GM12872 (cell line): ENCODE measurements at regions not wholly inside any gene's neighbourhood (a gene's known extent, or its start where the extent isn't known, plus 50 kb on each side); places are given as distances from the start of the nearest gene placed in this dataset.

Experiments
- TF ChIP-seq, protein P1 (sequence below): IDR thresholded peaks from 3 replicates; pipeline ENCODE4 v1.5.1; 2011; ENCODE audit warnings: low read depth, mild to moderate bottlenecking, low read length, moderate library complexity; ENCODE audit not compliant: insufficient read depth

DNA sequence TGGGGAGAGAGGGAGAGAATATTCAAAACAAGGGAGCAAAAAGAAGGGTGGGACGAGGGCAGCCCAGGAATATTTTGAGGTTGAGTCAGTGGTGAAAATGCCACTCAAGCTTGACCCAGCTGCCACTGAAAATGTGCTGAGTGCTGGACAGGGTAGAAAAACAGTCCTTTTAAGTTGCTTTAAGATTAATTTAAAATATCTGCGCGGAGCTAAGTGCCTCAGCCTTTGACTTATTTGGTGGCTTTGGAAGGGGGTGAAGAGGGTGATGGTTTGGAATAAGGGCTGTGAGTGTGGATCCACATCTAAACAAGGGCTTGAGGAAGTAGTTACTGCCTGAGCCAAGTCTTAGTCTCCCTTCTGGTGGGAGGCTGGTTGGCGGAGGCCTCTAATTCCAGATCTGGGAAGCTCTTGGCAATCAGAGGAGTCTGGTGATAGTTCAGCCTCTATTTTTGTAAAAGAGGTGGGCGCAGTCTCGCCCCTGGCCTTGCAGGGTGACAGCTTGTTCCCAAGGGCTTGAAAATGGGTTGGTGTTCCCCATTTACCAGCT, 280.8 kb upstream of the ROPN1 start:
- TF ChIP-seq, protein P1, sequence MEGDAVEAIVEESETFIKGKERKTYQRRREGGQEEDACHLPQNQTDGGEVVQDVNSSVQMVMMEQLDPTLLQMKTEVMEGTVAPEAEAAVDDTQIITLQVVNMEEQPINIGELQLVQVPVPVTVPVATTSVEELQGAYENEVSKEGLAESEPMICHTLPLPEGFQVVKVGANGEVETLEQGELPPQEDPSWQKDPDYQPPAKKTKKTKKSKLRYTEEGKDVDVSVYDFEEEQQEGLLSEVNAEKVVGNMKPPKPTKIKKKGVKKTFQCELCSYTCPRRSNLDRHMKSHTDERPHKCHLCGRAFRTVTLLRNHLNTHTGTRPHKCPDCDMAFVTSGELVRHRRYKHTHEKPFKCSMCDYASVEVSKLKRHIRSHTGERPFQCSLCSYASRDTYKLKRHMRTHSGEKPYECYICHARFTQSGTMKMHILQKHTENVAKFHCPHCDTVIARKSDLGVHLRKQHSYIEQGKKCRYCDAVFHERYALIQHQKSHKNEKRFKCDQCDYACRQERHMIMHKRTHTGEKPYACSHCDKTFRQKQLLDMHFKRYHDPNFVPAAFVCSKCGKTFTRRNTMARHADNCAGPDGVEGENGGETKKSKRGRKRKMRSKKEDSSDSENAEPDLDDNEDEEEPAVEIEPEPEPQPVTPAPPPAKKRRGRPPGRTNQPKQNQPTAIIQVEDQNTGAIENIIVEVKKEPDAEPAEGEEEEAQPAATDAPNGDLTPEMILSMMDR = no peak

DNA sequence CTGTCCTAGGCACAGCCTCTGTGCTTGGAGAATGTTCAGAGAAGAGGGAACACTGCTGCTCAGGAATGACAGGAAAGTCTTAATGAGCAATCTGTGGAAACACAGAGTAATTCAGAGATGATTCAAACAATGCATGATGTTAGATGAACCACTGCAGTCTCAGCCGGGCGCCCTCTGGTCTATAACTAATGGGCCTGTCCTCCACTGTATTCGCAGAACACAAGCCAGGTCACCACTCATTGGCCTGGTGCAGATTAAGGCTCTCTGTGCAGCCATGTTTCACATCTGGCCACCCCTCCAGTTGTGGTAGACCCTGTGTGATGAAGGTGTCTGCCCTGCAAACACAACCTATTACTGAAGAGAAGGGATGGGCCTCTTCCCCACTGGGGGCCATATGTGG, 281.7 kb upstream of the ROPN1 start:
- TF ChIP-seq, protein P1 = no peak

DNA sequence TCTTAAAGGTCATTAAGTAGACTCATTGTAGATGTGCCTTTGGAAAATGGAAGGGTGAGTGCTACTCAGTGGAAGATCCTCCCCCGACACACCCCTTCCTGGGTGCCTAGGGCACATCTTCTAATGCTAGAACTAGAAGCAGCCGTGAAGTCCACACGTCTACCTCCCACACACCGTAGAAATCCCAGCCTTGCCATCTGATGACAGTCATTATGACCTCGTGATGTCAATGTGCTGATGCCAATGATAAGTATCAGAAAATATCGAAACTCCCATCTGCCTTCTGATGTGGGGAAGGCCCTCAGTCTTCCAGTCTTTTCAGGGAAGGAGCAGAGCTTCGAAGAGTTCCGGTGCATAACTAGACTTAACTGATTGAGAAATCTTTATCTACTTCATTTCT, 282.1 kb upstream of the ROPN1 start:
- TF ChIP-seq, protein P1 = no peak

DNA sequence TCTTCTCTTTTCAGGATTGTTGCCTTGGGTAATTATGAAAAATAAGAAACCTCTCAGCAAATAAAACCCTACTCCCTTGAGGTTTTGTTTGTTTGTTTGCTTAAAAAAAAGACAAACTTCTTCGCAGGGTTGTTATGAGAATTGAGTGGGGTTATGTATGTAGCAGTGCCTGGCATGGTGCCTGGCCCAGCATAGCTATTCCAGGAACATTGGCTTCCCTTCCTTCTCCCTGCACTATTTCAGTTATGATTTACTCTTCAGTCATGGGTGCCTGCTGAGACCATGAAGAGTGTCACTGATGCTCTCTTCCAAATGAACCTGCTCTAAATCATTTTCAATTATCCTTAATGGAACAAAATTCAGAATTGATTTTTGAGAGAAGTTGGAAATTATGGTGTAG, 283.5 kb upstream of the ROPN1 start:
- TF ChIP-seq, protein P1 = no peak

DNA sequence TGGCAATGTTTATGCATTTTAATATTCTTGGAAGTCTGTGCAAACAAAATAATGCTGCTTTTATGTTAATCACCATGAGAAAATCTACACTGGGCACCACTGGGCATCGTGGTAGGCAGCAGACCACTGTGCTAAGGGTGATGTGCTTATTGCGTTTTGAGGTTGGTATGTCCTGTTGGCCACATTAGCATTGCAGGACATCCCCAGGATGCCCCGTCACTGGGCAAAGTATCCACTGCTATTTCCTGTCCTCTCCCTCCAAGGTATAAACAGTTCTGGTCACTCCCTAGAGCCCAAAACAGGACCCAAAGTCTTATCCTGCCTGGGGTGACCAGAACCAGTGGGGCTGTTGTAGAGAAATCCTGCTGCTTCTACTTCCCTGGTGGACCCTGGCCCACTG, 284.2 kb upstream of the ROPN1 start:
- TF ChIP-seq, protein P1 = no peak

DNA sequence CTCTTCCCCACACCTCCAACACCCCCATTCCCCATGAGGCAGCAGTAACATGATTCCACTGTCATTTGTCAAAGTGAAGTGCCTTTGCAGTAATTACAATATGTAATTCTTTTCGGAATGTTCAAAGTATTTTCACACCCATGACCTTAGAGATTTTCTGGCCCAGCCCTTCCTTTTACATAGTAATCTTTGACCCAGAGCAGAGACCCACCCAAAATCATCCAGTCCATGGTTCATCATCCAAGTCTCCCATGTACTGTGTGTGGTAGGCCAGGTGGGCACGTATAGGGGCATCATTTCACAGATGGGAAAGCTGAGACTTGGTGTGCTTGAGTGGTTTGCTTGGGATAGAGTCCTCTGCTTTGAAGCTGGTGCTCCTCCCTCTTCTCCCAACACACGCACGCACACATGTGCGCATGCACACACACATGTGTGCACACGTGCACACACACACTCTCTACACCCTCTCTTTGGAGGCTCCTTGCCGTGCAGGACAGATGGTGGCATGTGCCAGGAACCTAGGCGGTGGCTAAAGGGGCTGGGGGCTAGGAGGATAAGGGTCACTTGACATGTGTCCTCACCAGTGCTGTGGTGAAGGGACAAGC, 284.7 kb upstream of the ROPN1 start:
- TF ChIP-seq, protein P1 = no peak

DNA sequence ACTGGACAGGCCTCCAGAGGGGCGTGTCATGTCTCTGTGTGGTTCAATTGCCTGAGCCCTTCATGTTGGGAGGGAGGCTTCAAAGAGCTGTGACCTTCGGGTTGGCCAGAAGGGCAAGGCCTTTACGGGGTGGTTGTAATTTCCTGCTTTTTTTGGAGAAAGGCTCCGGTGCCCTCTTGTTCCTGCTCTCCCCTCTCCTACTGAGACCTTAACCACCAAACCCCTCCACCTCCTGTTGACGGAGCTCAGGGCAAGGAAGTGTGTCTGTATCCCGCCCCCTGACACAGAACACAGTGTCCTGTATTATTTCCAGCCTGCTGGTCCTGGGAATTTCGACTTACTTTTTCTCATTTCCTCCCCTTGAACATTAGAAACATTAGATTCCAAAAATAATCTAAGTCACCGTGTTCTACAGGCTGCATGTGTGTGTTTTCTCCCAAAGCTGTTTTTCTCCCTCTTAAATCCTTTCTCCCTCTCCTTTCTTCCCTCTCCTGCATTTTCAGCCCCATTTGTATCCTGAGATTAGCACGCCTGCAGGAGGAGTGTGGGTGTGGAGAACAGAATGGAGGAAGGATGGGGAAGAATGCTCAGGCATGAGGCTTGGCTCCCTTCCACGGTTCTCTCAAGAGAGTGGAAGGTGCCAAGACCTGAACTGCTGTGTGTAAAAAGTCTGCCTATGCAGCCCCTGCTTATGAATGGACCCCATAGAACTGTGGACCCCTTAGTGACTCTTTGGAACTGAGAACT, 285.4 kb upstream of the ROPN1 start:
- TF ChIP-seq, protein P1 = no peak
